ENCODE measurements at regions not wholly inside any gene's neighbourhood (a gene's known extent, or its start where the extent isn't known, plus 50 kb on each side); places are given as distances from the start of the nearest gene placed in this dataset.

GRCh38 chr14:38549564-38549963 is 293.7 kb upstream of the CLEC14A start:
- H3K4ac ChIP-seq (replicated peaks; ENCODE audit: insufficient read length, low read depth, low read length) = no peak overlapping the region
- H3K79me2 ChIP-seq (ENCODE audit: control insufficient read depth in 1 of 2, insufficient read depth in 2 of 2, low read length in 2 of 2) = no peaks in the 10 kb centered on the region
- H4K91ac ChIP-seq (replicated peaks; ENCODE audit: insufficient read length, low read length) = no peak overlapping the region
- H3K79me1 ChIP-seq (ENCODE audit: low read depth, low read length) = no peaks in the 10 kb centered on the region
- H3K36me3 ChIP-seq (ENCODE audit: control insufficient read depth in 2 of 4, insufficient read depth in 4 of 4, low read length in 3 of 4) = no peaks in the 10 kb centered on the region
- H3K4me2 ChIP-seq (ENCODE audit: insufficient read depth in 1 of 2, low read depth in 2 of 2, low read length in 2 of 2) = no peak overlapping the region
- ChIA-PET CTCF (ENCODE audit: partially characterized antibody) (no interaction called here), POLR2A (ENCODE audit: partially characterized antibody) (no interaction called here)
- 89% methylated on average over 4 of the region's 4 CpGs; no CpG with 5 or more reads in 1 of the 2 experiments for WGBS, 2 experiments (ENCODE audit: extremely low coverage in 1 of 2, insufficient coverage in 1 of 2, insufficient read length in 1 of 2, insufficient replicate concordance in 2 of 2, low coverage in 1 of 2, low lambda C conversion rate in 2 of 2, missing lambda C conversion rate in 1 of 2)
- no peak overlapping the region for H3K27ac ChIP-seq (ENCODE audit: low read depth, low read length)
- H2BK12ac ChIP-seq (ENCODE audit: low read depth, low read length) = no peak overlapping the region
- peaks cover 0 to 2% (median 0%) of the 10 kb centered on the region in 4 experiments; a peak in 1 of 7 replicates for H3K4me1 ChIP-seq (replicated peaks in 1 of 4; ENCODE audit: control insufficient read depth in 3 of 4, insufficient read depth in 4 of 4, low read length in 3 of 4)
- H2BK20ac ChIP-seq (ENCODE audit: low read length) = no peak overlapping the region
- no peaks in the 10 kb centered on the region for H3K23me2 ChIP-seq (ENCODE audit: low read depth, low read length)
- H3K9me3 ChIP-seq (ENCODE audit: insufficient read depth in 2 of 2, low read depth in 1 of 2, low read length in 1 of 2) = no peaks in the 10 kb centered on the region
- H2BK120ac ChIP-seq (replicated peaks; ENCODE audit: low read depth, low read length) = no peak overlapping the region
- TF ChIP-seq ASH2L (IDR thresholded peaks at IDR 0.05; ENCODE audit: low read length) (no peak), EGR1 (IDR thresholded peaks at IDR 0.05; ENCODE audit: borderline replicate concordance, low read depth, low read length) (no peak), RAD21 (IDR thresholded peaks at IDR 0.05 in 1 of 2, conservative IDR thresholded peaks at IDR 0.05 in 1 of 2; ENCODE audit: low read depth in 2 of 2, low read length in 2 of 2) (no peak), SP2 (IDR thresholded peaks at IDR 0.05; ENCODE audit: low read length) (no peak), POLR2AphosphoS5 (IDR thresholded peaks at IDR 0.05; ENCODE audit: low read depth, low read length) (no peak), NRF1 (IDR thresholded peaks at IDR 0.05; ENCODE audit: low read depth, low read length) (no peak), MAFK (IDR thresholded peaks at IDR 0.05; ENCODE audit: low read depth, low read length) (no peak), CTCF (IDR thresholded peaks at IDR 0.05; ENCODE audit: control extremely low read depth in 1 of 3, insufficient read depth in 1 of 3, low read depth in 1 of 3, low read length in 3 of 3) (no peak)
- no peak overlapping the region for H2BK15ac ChIP-seq (ENCODE audit: low read length)
- H3K23ac ChIP-seq (ENCODE audit: insufficient read length) = no peak overlapping the region
- no peak overlapping the region for H2AK5ac ChIP-seq (ENCODE audit: low read depth, low read length)
- no peak overlapping the region for H3K18ac ChIP-seq (ENCODE audit: extremely low read depth, low read length)
- H2BK5ac ChIP-seq (ENCODE audit: low read depth, low read length) = no peak overlapping the region
- no peaks in the 10 kb centered on the region for H3K27me3 ChIP-seq (replicated peaks in 1 of 4; ENCODE audit: control insufficient read depth in 3 of 4, extremely low read depth in 1 of 4, insufficient read depth in 3 of 4, low read length in 3 of 4)
- H3K4me3 ChIP-seq (ENCODE audit: extremely low read depth in 1 of 4, insufficient read depth in 2 of 4, low read depth in 3 of 4, low read length in 4 of 4) = no peak overlapping the region
- H2AFZ ChIP-seq (ENCODE audit: low read length) = no peak overlapping the region
- H4K5ac ChIP-seq (ENCODE audit: insufficient read length, low read depth, low read length) = no peak overlapping the region
- no peak for FAIRE-seq
- H4K8ac ChIP-seq (ENCODE audit: extremely low read depth, insufficient read depth, low read length) = no peak overlapping the region
- no peak for DNase-seq (ENCODE audit: low read depth in 1 of 2, low spot score in 2 of 2)
- H3K14ac ChIP-seq (ENCODE audit: insufficient read length) = no peak overlapping the region
- no peak overlapping the region for H3K56ac ChIP-seq (replicated peaks; ENCODE audit: insufficient read length, low read depth, low read length)
- no peaks in the 10 kb centered on the region for H4K20me1 ChIP-seq (replicated peaks in 1 of 2; ENCODE audit: control insufficient read depth in 1 of 2, insufficient read depth in 2 of 2, low read length in 2 of 2)
- H3K9ac ChIP-seq (replicated peaks in 1 of 4; ENCODE audit: extremely low read depth in 1 of 4, low read depth in 3 of 4, low read length in 3 of 4) = no peak overlapping the region

Data from H1 (cell line).